ENCODE measurements at regions not wholly inside any gene's neighbourhood (a gene's known extent, or its start where the extent isn't known, plus 50 kb on each side); places are given as distances from the start of the nearest gene placed in this dataset.
"Not testable (repeated sequence)": the region's sequence is repeated elsewhere in the genome, so short reads cannot be mapped to it uniquely, and the experiment has no call there.

- H3K4me1 ChIP-seq (ENCODE audit: control insufficient read depth, insufficient read depth, low read length); H3K4me3 ChIP-seq (ENCODE audit: low read depth, low read length); H3K9me3 ChIP-seq (ENCODE audit: control insufficient read depth, insufficient read depth, low read length); H3K9ac ChIP-seq (ENCODE audit: low read depth, low read length); H3K27me3 ChIP-seq (ENCODE audit: control insufficient read depth, insufficient read depth, low read length); H3K36me3 ChIP-seq (ENCODE audit: control insufficient read depth, insufficient read depth, low read length): not testable (repeated sequence)
Measured at GRCh38 chr17:30578015-30578717, 101.0 kb downstream of the GOSR1 start.

Measured in iPS-15b (cell line).